ENCODE measurements at regions not wholly inside any gene's neighbourhood (a gene's known extent, or its start where the extent isn't known, plus 50 kb on each side); places are given as distances from the start of the nearest gene placed in this dataset.

- TF ChIP-seq CTCF (IDR thresholded peaks at IDR 0.05; ENCODE audit: insufficient read depth, low read depth, low read length) (no peak), EZH2 (IDR thresholded peaks at IDR 0.05; ENCODE audit: insufficient read depth, low read length) (no peak)
Observed at GRCh38 chr12:65606008-65606766, 218.1 kb upstream of the HMGA2 start.

Data from astrocyte (in vitro differentiated cells and primary cell).